ENCODE measurements at regions not wholly inside any gene's neighbourhood (a gene's known extent, or its start where the extent isn't known, plus 50 kb on each side); places are given as distances from the start of the nearest gene placed in this dataset.

DNA sequence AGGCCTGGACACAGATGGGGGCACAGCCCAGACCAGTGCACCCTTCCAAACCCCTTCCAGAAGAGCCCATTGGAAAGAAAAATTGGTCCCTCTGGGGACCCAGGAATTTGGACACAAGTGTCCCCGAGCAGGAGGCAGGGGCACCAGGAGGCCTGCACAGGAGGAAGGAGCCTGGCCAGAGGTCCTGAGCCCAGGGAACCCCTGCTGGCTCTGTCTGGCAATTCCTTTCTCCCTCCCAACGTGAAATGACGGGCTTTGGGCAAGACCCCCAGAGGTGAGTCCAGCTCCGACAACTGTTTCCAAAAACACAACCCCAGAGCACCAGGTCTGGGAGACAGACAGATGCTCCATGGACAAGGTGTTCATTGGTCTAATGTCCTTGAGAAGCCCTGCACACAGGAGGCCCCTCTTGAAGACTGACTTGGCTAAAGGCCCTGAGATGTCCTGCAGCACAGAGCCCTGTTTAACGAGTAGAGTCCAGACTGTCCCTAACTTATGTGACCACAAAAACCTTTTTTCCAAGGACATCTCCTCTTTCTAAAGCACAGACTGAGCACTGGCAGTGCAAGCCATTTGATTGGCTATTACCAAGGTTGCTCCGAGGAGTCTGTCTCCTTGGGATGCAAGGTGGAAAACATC is 150.7 kb downstream of the OAT start:
- H3K27ac ChIP-seq = no peak overlapping the region
- TF ChIP-seq POLR2AphosphoS5 (IDR thresholded peaks at IDR 0.05) = no peak
- no peak for TF ChIP-seq EP300 (IDR thresholded peaks at IDR 0.05)
- TF ChIP-seq POLR2A (IDR thresholded peaks at IDR 0.05) = no peak
- TF ChIP-seq, protein P1, sequence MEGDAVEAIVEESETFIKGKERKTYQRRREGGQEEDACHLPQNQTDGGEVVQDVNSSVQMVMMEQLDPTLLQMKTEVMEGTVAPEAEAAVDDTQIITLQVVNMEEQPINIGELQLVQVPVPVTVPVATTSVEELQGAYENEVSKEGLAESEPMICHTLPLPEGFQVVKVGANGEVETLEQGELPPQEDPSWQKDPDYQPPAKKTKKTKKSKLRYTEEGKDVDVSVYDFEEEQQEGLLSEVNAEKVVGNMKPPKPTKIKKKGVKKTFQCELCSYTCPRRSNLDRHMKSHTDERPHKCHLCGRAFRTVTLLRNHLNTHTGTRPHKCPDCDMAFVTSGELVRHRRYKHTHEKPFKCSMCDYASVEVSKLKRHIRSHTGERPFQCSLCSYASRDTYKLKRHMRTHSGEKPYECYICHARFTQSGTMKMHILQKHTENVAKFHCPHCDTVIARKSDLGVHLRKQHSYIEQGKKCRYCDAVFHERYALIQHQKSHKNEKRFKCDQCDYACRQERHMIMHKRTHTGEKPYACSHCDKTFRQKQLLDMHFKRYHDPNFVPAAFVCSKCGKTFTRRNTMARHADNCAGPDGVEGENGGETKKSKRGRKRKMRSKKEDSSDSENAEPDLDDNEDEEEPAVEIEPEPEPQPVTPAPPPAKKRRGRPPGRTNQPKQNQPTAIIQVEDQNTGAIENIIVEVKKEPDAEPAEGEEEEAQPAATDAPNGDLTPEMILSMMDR (IDR thresholded peaks at IDR 0.05) = no peak
- H3K36me3 ChIP-seq = no peaks in the 10 kb centered on the region
- ATAC-seq = no peak
- H3K9me3 ChIP-seq = peaks cover 0 to 14% (median 2%) of the 10 kb centered on the region in 3 donors
- peaks cover 0 to 11% (median 0%) of the 10 kb centered on the region in 3 donors for H3K4me1 ChIP-seq
- WGBS, 2 donors (ENCODE audit: low coverage in 1 of 2) = 83% methylated on average over 2 of the region's 6 CpGs; no CpG with 5 or more reads in 1 of the 2 donors
- no peak overlapping the region for H3K4me3 ChIP-seq
- H3K27me3 ChIP-seq = no peaks in the 10 kb centered on the region

- WGBS, 2 donors (ENCODE audit: low coverage in 1 of 2) = 92% methylated on average over 2 of the region's 9 CpGs; no CpG with 5 or more reads in 1 of the 2 donors
- Histone ChIP-seq H3K27ac (no peak overlapping the region), H3K4me1 (peaks cover 0 to 14% (median 0%) of the 10 kb centered on the region in 3 donors), H3K4me3 (no peak overlapping the region), H3K36me3 (no peaks in the 10 kb centered on the region), H3K27me3 (no peaks in the 10 kb centered on the region), H3K9me3 (peaks cover 0 to 8% (median 0%) of the 10 kb centered on the region in 3 donors)
- ATAC-seq = no peak
- TF ChIP-seq POLR2A (IDR thresholded peaks at IDR 0.05) (no peak), POLR2AphosphoS5 (IDR thresholded peaks at IDR 0.05) (no peak), EP300 (IDR thresholded peaks at IDR 0.05) (no peak)
- TF ChIP-seq, protein P1 (IDR thresholded peaks at IDR 0.05) = no peak
Observed at GRCh38 chr10:124267231-124267885, 151.4 kb downstream of the OAT start.

DNA sequence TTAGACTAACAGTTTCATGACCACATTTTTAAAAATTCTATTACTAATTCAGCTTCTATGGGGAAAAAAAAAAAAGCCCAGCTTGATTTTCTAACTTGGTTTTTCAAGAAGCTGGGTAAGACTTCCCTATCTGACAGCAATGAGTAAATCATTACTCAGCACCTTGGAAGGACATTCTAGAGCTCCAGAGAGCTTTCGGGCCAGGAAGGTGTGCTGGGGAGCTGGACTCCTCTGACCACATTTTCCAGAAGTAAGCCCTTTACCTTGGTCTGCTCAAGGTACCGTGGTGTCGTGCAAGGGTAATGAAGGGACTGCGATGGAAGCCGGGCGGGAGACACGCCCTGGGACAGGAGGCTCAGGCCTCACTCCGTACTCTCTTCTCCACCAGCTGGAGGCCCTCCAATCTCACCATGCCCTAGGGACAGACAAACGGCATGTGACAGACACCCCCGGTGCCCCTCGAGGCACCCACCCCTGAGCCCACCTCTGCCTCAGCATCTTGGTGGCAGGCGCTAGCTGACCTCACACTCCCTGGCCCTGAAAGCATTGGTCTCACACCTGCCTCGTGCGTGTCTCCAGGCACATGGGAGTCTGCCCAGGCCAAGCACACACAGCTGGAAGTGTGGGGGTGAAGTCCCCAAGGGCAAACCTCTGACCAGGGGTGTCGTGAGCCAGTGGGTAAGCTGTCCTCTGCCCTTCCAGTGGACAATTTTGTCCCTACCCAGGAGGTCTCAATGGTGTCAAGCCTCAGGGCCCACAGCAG is 152.1 kb downstream of the OAT start:
- peaks cover 0 to 14% (median 0%) of the 10 kb centered on the region in 3 donors for H3K4me1 ChIP-seq
- H3K4me3 ChIP-seq = no peak overlapping the region
- no peak for ATAC-seq
- H3K36me3 ChIP-seq = no peaks in the 10 kb centered on the region
- no peak overlapping the region for H3K27ac ChIP-seq
- peaks cover 0 to under 1% (median 0%) of the 10 kb centered on the region in 3 donors for H3K9me3 ChIP-seq
- H3K27me3 ChIP-seq = no peaks in the 10 kb centered on the region
- TF ChIP-seq EP300 (IDR thresholded peaks at IDR 0.05) (no peak), POLR2A (IDR thresholded peaks at IDR 0.05) (no peak), POLR2AphosphoS5 (IDR thresholded peaks at IDR 0.05) (no peak)
- TF ChIP-seq, protein P1 (IDR thresholded peaks at IDR 0.05) = no peak
- WGBS, 2 donors (ENCODE audit: low coverage in 1 of 2) = 29 to 60% methylated on average over 1 to 2 of the region's 15 CpGs

DNA sequence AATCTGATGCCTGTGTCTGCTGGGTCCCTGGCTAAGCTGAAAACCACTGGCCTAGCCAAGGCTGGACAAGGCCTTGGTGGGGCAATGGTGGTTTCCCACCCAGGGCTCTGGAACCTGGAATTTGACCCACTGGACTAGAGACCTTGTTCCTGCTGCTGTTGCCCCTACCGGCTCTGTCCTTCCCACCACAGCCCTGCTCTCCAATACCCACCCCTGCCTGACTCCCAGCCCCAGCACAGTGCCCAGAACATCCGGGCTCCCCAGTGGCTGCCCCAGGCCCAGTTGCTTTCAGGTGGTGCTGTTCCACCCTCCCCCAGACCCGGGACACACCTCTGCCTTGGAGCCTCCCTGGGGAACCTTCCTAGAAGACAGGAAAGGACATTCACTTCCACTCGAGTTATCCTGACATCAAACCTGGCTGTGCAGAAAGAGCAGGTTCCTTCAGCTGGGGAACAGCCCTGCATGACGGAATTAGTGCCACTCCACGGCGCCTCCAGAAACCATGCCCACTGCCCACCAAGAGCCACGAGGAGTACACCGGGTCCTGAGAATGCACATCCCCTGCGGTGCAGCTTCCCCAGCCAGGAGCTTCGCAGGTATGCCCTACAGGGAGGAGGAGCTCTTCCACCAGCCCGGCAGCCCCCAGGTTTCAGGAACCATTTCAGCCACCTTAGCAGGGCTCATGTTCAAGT is 152.8 kb downstream of the OAT start:
- no peak overlapping the region for H3K4me3 ChIP-seq
- no peaks in the 10 kb centered on the region for H3K27me3 ChIP-seq
- no peak for TF ChIP-seq POLR2AphosphoS5 (IDR thresholded peaks at IDR 0.05)
- TF ChIP-seq EP300 (IDR thresholded peaks at IDR 0.05) = no peak
- TF ChIP-seq, protein P1 (IDR thresholded peaks at IDR 0.05) = no peak
- TF ChIP-seq POLR2A (IDR thresholded peaks at IDR 0.05) = no peak
- H3K27ac ChIP-seq = no peak overlapping the region
- ATAC-seq = no peak
- no peaks in the 10 kb centered on the region for H3K9me3 ChIP-seq
- WGBS, 2 donors (ENCODE audit: low coverage in 1 of 2) = 95 to 100% methylated on average over 2 to 8 of the region's 12 CpGs
- no peaks in the 10 kb centered on the region for H3K36me3 ChIP-seq
- peaks cover 0 to 14% (median 0%) of the 10 kb centered on the region in 3 donors for H3K4me1 ChIP-seq

Measured in gastroesophageal sphincter (tissue), 4 donors.